ENCODE measurements at regions not wholly inside any gene's neighbourhood (a gene's known extent, or its start where the extent isn't known, plus 50 kb on each side); places are given as distances from the start of the nearest gene placed in this dataset.

GRCh38 chr5:2393556-2393955 is 357.9 kb downstream of the IRX2 start:
- ChIA-PET CTCF (no interaction called here), POLR2A (no interaction called here)
- Histone ChIP-seq H3K27me3 (ENCODE audit: control insufficient read depth, insufficient read depth, low read length) (no peaks in the 10 kb centered on the region), H3K9me3 (ENCODE audit: control insufficient read depth, insufficient read depth, low read length) (peaks cover 68% of the 10 kb centered on the region), H3K4me3 (ENCODE audit: low read depth, low read length) (no peak overlapping the region), H3K27ac (ENCODE audit: low read depth, low read length) (no peak overlapping the region)
- no peak for TF ChIP-seq CTCF (IDR thresholded peaks at IDR 0.05; ENCODE audit: low read depth, low read length)
- DNase-seq (ENCODE audit: low read depth, low spot score) = no peak

GRCh38 chr5:2391566-2391965 is 359.9 kb downstream of the IRX2 start:
- Histone ChIP-seq H3K27me3 (ENCODE audit: control insufficient read depth, insufficient read depth, low read length) (no peaks in the 10 kb centered on the region), H3K9me3 (ENCODE audit: control insufficient read depth, insufficient read depth, low read length) (peaks cover 66% of the 10 kb centered on the region), H3K4me3 (ENCODE audit: low read depth, low read length) (no peak overlapping the region), H3K27ac (ENCODE audit: low read depth, low read length) (no peak overlapping the region)
- POLR2A ChIA-PET = no interaction called here
- TF ChIP-seq CTCF (IDR thresholded peaks at IDR 0.05; ENCODE audit: low read depth, low read length) = no peak
- no peak for DNase-seq (ENCODE audit: low read depth, low spot score)
- CTCF ChIA-PET = no interaction called here

- H3K9me3 ChIP-seq (ENCODE audit: control insufficient read depth, insufficient read depth, low read length) = peaks cover 63% of the 10 kb centered on the region
- H3K27me3 ChIP-seq (ENCODE audit: control insufficient read depth, insufficient read depth, low read length) = no peaks in the 10 kb centered on the region
- no peak overlapping the region for H3K4me3 ChIP-seq (ENCODE audit: low read depth, low read length)
- no peak overlapping the region for H3K27ac ChIP-seq (ENCODE audit: low read depth, low read length)
- POLR2A ChIA-PET = no interaction called here
- CTCF ChIA-PET = no interaction called here
- DNase-seq (ENCODE audit: low read depth, low spot score) = no peak
- no peak for TF ChIP-seq CTCF (IDR thresholded peaks at IDR 0.05; ENCODE audit: low read depth, low read length)
These were observed 360.5 kb downstream of the IRX2 start for GRCh38 chr5:2391021-2391420.

- no peak for TF ChIP-seq CTCF (IDR thresholded peaks at IDR 0.05; ENCODE audit: low read depth, low read length)
- ChIA-PET CTCF (no interaction called here), POLR2A (no interaction called here)
- H3K27me3 ChIP-seq (ENCODE audit: control insufficient read depth, insufficient read depth, low read length) = no peaks in the 10 kb centered on the region
- H3K9me3 ChIP-seq (ENCODE audit: control insufficient read depth, insufficient read depth, low read length) = peaks cover 65% of the 10 kb centered on the region
- H3K4me3 ChIP-seq (ENCODE audit: low read depth, low read length) = no peak overlapping the region
- DNase-seq (ENCODE audit: low read depth, low spot score) = no peak
- H3K27ac ChIP-seq (ENCODE audit: low read depth, low read length) = no peak overlapping the region
These were observed 362.9 kb downstream of the IRX2 start for GRCh38 chr5:2388571-2388970.

- no peak for DNase-seq (ENCODE audit: low read depth, low spot score)
- peaks cover 70% of the 10 kb centered on the region for H3K9me3 ChIP-seq (ENCODE audit: control insufficient read depth, insufficient read depth, low read length)
- no peak overlapping the region for H3K4me3 ChIP-seq (ENCODE audit: low read depth, low read length)
- no peaks in the 10 kb centered on the region for H3K27me3 ChIP-seq (ENCODE audit: control insufficient read depth, insufficient read depth, low read length)
- ChIA-PET POLR2A (no interaction called here), CTCF (no interaction called here)
- TF ChIP-seq CTCF (IDR thresholded peaks at IDR 0.05; ENCODE audit: low read depth, low read length) = no peak
- H3K27ac ChIP-seq (ENCODE audit: low read depth, low read length) = no peak overlapping the region
These were observed 363.7 kb downstream of the IRX2 start for GRCh38 chr5:2387634-2388325.
